ENCODE measurements at regions not wholly inside any gene's neighbourhood (a gene's known extent, or its start where the extent isn't known, plus 50 kb on each side); places are given as distances from the start of the nearest gene placed in this dataset.
"Not testable (repeated sequence)": the region's sequence is repeated elsewhere in the genome, so short reads cannot be mapped to it uniquely, and the experiment has no call there.

DNA sequence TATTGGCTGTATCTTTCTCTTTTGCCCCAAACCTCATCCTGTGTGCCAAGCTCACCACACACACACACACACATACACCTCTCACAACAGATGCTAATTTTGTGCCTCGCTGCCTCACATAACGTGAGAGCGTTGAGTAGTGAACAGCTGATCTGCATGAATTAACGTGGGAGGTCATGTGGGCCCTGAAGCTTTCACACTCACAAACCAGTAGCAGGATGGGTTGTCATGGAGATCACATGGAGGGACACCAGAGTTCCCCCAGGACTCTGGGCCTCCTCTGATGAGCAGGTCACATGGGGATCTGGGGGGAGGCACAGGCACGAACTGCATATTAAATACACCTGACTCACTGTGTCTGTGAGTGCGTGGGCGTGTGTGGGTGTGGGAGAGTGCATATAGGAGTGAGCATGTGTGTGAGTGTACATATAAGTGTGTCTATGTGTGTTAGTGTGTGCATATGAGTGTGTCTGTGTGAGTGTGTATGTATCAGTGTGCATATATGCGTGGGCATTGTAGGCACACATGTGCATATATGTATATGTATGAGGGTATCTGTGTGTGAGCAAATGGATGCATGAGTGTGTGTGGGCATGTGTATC, 62.7 kb upstream of the SULF2 start:
- Mint-ChIP-seq H3K4me1 (ENCODE audit: low read depth, unreplicated experiment) (peaks cover 7% of the 10 kb centered on the region), H3K36me3 (ENCODE audit: insufficient read depth, unreplicated experiment) (no peaks in the 10 kb centered on the region), H3K27me3 (ENCODE audit: insufficient read depth, unreplicated experiment) (peaks cover 12% of the 10 kb centered on the region), H3K9me3 (ENCODE audit: unreplicated experiment) (peaks cover 17% of the 10 kb centered on the region), H3K27ac (ENCODE audit: unreplicated experiment) (no peak overlapping the region), H3K4me3 (ENCODE audit: unreplicated experiment) (no peak overlapping the region)
- intact Hi-C loops (cut with micrococcal nuclease; ENCODE audit: unreplicated experiment), result no loop called here
- Histone ChIP-seq H3K4me1 (peaks cover 3% of the 10 kb centered on the region; the same call in 1 of the 2 replicates), H3K9me3 (0 out of 2 replicates have a peak, but pooled peaks cover 2% of the 10 kb centered on the region), H3K4me3 (ENCODE audit: low read depth, low read length) (no peak overlapping the region), H3K36me3 (ENCODE audit: control insufficient read depth, insufficient read depth, low read length) (no peaks in the 10 kb centered on the region; the same call in 1 of the 2 replicates), H3K27me3 (replicated peaks; ENCODE audit: control insufficient read depth, insufficient read depth, low read length) (no peaks in the 10 kb centered on the region)
- no peak for TF ChIP-seq CTCF (IDR thresholded peaks at IDR 0.05; ENCODE audit: insufficient read depth in 1 of 2, low read depth in 1 of 2, low read length in 1 of 2, severe bottlenecking in 1 of 2, unreplicated experiment in 1 of 2)
- no peak for DNase-seq
- BruUV-seq (replicated peaks), result no TSS peak
- POLR2A ChIA-PET, result no interaction called here
- CTCF ChIA-PET, result no interaction called here

DNA sequence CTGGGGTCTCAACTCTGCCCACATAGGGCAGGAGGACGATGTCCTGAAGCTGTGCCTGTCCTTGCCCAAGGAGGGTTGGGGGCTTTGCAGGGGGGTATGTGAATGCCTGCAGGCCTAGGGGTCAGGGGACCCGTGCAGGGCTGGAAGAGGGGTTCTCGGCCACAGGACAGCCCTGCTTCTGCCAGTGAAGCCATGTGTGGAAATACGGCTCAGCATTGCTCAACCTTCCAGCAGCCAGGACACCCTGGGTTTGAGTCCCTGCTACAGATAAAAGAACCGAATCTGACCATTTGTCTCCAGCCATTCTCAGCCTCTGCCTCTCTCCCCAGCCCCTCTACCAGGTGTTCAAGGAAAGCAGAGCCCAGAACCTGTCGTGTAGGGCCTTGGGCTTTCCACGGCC, 61.9 kb upstream of the SULF2 start:
- H3K9me3 Mint-ChIP-seq (ENCODE audit: unreplicated experiment); H3K27ac Mint-ChIP-seq (ENCODE audit: unreplicated experiment); BruUV-seq (replicated peaks); H3K36me3 Mint-ChIP-seq (ENCODE audit: insufficient read depth, unreplicated experiment); H3K4me1 ChIP-seq; intact Hi-C loops (cut with micrococcal nuclease; ENCODE audit: unreplicated experiment); H3K4me3 Mint-ChIP-seq (ENCODE audit: unreplicated experiment); CTCF ChIA-PET; H3K27me3 ChIP-seq (replicated peaks; ENCODE audit: control insufficient read depth, insufficient read depth, low read length); H3K4me1 Mint-ChIP-seq (ENCODE audit: low read depth, unreplicated experiment); H3K36me3 ChIP-seq (ENCODE audit: control insufficient read depth, insufficient read depth, low read length); DNase-seq; H3K4me3 ChIP-seq (ENCODE audit: low read depth, low read length); H3K9me3 ChIP-seq: not testable (repeated sequence)
- peaks cover 14% of the 10 kb centered on the region for H3K27me3 Mint-ChIP-seq (ENCODE audit: insufficient read depth, unreplicated experiment)
- POLR2A ChIA-PET, result interaction anchor here (0.6 kb wide), 1 partner anchor 49 kb away, joined by 3 read pairs; no protein-coding TSS in a partner anchor

- H3K27me3 ChIP-seq (replicated peaks; ENCODE audit: control insufficient read depth, insufficient read depth, low read length); H3K4me3 Mint-ChIP-seq (ENCODE audit: unreplicated experiment); H3K27ac Mint-ChIP-seq (ENCODE audit: unreplicated experiment); BruUV-seq (replicated peaks); intact Hi-C loops (cut with micrococcal nuclease; ENCODE audit: unreplicated experiment); H3K9me3 ChIP-seq; H3K9me3 Mint-ChIP-seq (ENCODE audit: unreplicated experiment); DNase-seq; H3K36me3 Mint-ChIP-seq (ENCODE audit: insufficient read depth, unreplicated experiment); CTCF ChIA-PET; H3K4me1 Mint-ChIP-seq (ENCODE audit: low read depth, unreplicated experiment); H3K4me1 ChIP-seq; H3K36me3 ChIP-seq (ENCODE audit: control insufficient read depth, insufficient read depth, low read length); H3K4me3 ChIP-seq (ENCODE audit: low read depth, low read length): not testable (repeated sequence)
- POLR2A ChIA-PET, result interaction anchor here (0.6 kb wide), 1 partner anchor 49 kb away, joined by 3 read pairs; no protein-coding TSS in a partner anchor
- H3K27me3 Mint-ChIP-seq (ENCODE audit: insufficient read depth, unreplicated experiment), result peaks cover 13% of the 10 kb centered on the region
Observed at GRCh38 chr20:47846651-47847050, 61.4 kb upstream of the SULF2 start.

- H3K27me3 Mint-ChIP-seq (ENCODE audit: insufficient read depth, unreplicated experiment), result peaks cover 10% of the 10 kb centered on the region
- H3K4me1 ChIP-seq; H3K9me3 Mint-ChIP-seq (ENCODE audit: unreplicated experiment); CTCF ChIA-PET; H3K9me3 ChIP-seq; H3K27me3 ChIP-seq (replicated peaks; ENCODE audit: control insufficient read depth, insufficient read depth, low read length); H3K4me1 Mint-ChIP-seq (ENCODE audit: low read depth, unreplicated experiment); H3K36me3 ChIP-seq (ENCODE audit: control insufficient read depth, insufficient read depth, low read length); H3K4me3 Mint-ChIP-seq (ENCODE audit: unreplicated experiment); H3K27ac Mint-ChIP-seq (ENCODE audit: unreplicated experiment); BruUV-seq (replicated peaks); POLR2A ChIA-PET; H3K36me3 Mint-ChIP-seq (ENCODE audit: insufficient read depth, unreplicated experiment); intact Hi-C loops (cut with micrococcal nuclease; ENCODE audit: unreplicated experiment); H3K4me3 ChIP-seq (ENCODE audit: low read depth, low read length); DNase-seq: not testable (repeated sequence)
Observed at GRCh38 chr20:47845382-47845977, 60.2 kb upstream of the SULF2 start.

- POLR2A ChIA-PET, result not testable (repeated sequence)
Observed at GRCh38 chr20:47844568-47844906, 59.3 kb upstream of the SULF2 start.

More at GRCh38 chr20:47844568-47844906, 59.3 kb upstream of the SULF2 start:
- H3K36me3 ChIP-seq (ENCODE audit: control insufficient read depth, insufficient read depth, low read length); H3K27me3 ChIP-seq (replicated peaks; ENCODE audit: control insufficient read depth, insufficient read depth, low read length); H3K4me3 Mint-ChIP-seq (ENCODE audit: unreplicated experiment); H3K4me1 Mint-ChIP-seq (ENCODE audit: low read depth, unreplicated experiment); DNase-seq; H3K4me3 ChIP-seq (ENCODE audit: low read depth, low read length); CTCF ChIA-PET; H3K27ac Mint-ChIP-seq (ENCODE audit: unreplicated experiment); BruUV-seq (replicated peaks); H3K9me3 Mint-ChIP-seq (ENCODE audit: unreplicated experiment); H3K4me1 ChIP-seq; H3K36me3 Mint-ChIP-seq (ENCODE audit: insufficient read depth, unreplicated experiment); H3K9me3 ChIP-seq: not testable (repeated sequence)
- peaks cover 10% of the 10 kb centered on the region for H3K27me3 Mint-ChIP-seq (ENCODE audit: insufficient read depth, unreplicated experiment)
- intact Hi-C loops (cut with micrococcal nuclease; ENCODE audit: unreplicated experiment), result loop anchor here (5.0 kb wide), 1 partner anchor 53 kb away; no protein-coding TSS in a partner anchor

Measured in Caco-2 (cell line).